Stomach (tissue), 8 donors: ENCODE measurements at regions not wholly inside any gene's neighbourhood (a gene's known extent, or its start where the extent isn't known, plus 50 kb on each side); places are given as distances from the start of the nearest gene placed in this dataset.

Experiments used
- DNase-seq, 2 donors: peaks; one replicate each; pipeline versions ENCODE4 v3.0.0 to v3.0.0-alpha.2; 2013 to 2019
- H3K27ac ChIP-seq, 5 donors: fragments of 200-600 bp in 4 of 5; sonication (generic) in 4 of 5; one replicate each; pipeline ENCODE4 v1.5.1; 2013 to 2019; ENCODE audit warnings: mild to moderate bottlenecking in 1 of 5, moderate library complexity in 1 of 5
- H3K27me3 ChIP-seq, 3 donors: fragments of 200-600 bp; sonication (generic); one replicate each; pipeline ENCODE4 v1.5.1; 2017 to 2019; ENCODE audit warnings: mixed run types in 1 of 3
- H3K36me3 ChIP-seq, 4 donors: fragments of 200-600 bp; sonication (generic); 1 replicate in 3 of 4; 2 replicates in 1 of 4; pipeline ENCODE4 v1.5.1; 2016 to 2019
- H3K4me1 ChIP-seq, 4 donors: fragments of 200-600 bp; sonication (generic); one replicate each; pipeline ENCODE4 v1.5.1; 2016 to 2019
- H3K4me3 ChIP-seq, 4 donors: fragments of 200-600 bp; sonication (generic) in 3 of 4; one replicate each; pipeline ENCODE4 v1.5.1; 2016 to 2019; ENCODE audit warnings: mild to moderate bottlenecking in 1 of 4
- H3K9me3 ChIP-seq, 4 donors: fragments of 200-600 bp; sonication (generic); one replicate each; pipeline ENCODE4 v1.5.1; 2016 to 2019
- CTCF ChIP-seq, 7 experiments: fragments of 450-650 bp in 4 of 7; fragments of 200-600 bp in 3 of 7; sonication (generic) in 3 of 7; IDR thresholded peaks; one replicate each; pipeline ENCODE4 v1.5.1; 2016 to 2019; ENCODE audit warnings: antibody characterized with exemption in 7 of 7, control low read depth in 2 of 7, mild to moderate bottlenecking in 1 of 7
- EP300 ChIP-seq: sonication (generic); formaldehyde crosslinking; IDR thresholded peaks from one replicate; pipeline ENCODE4 v1.6.1; 2017; ENCODE audit warnings: antibody characterized with exemption
- POLR2A ChIP-seq, 4 donors: fragments of 450-650 bp; IDR thresholded peaks; one replicate each; pipeline ENCODE4 v1.6.1; 2016; ENCODE audit warnings: antibody characterized with exemption in 4 of 4, control low read depth in 2 of 4, mild to moderate bottlenecking in 1 of 4, moderate library complexity in 1 of 4
- POLR2AphosphoS5 ChIP-seq, 3 donors: sonication (generic); formaldehyde crosslinking; IDR thresholded peaks; one replicate each; pipeline ENCODE4 v1.6.1; 2016; ENCODE audit warnings: antibody characterized with exemption in 3 of 3
- WGBS, 5 donors: extraction: QIAGEN DNeasy Blood & Tissue Kit in 3 of 5; methylation state at CpG; one replicate each; pipeline versions ENCODE4 v1.1.5 to v1.1.7; 2013 to 2018; 5-methylcytosine and 5-hydroxymethylcytosine counted together
- intact Hi-C: fragments of 100-400 bp; cut with DNase I; formaldehyde crosslinking; loops from one replicate; pipeline ENCODE4 v1.15.1; 2023; ENCODE audit warnings: low total_unique reads
- donor health status: healthy with polysubstance abuse.
- donor health status: Bipolar disorder and iron deficiency.
- donor health status: healthy.

- intact Hi-C loops = no loop called here
- Histone ChIP-seq H3K27me3 (no peaks in the 10 kb centered on the region), H3K27ac (no peak overlapping the region), H3K4me1 (no peaks in the 10 kb centered on the region), H3K9me3 (no peaks in the 10 kb centered on the region), H3K36me3 (no peaks in the 10 kb centered on the region), H3K4me3 (no peak overlapping the region)
- WGBS, 5 donors = 19 to 47% (median 37%) methylated on average over 1 of the region's 1 CpG
- TF ChIP-seq EP300 (no peak), POLR2A (IDR thresholded peaks at IDR 0.05) (no peak), CTCF (IDR thresholded peaks at IDR 0.05) (no peak)
- DNase-seq = no peak
These were observed 217.8 kb downstream of the LRRC3B start for GRCh38 chr3:26840272-26840870.

GRCh38 chr3:26845194-26845593 is 222.6 kb downstream of the LRRC3B start:
- no peaks in the 10 kb centered on the region for H3K27me3 ChIP-seq
- no peaks in the 10 kb centered on the region for H3K9me3 ChIP-seq
- TF ChIP-seq POLR2A (IDR thresholded peaks at IDR 0.05) = no peak
- TF ChIP-seq POLR2AphosphoS5 (IDR thresholded peaks at IDR 0.05) = no peak
- TF ChIP-seq CTCF (IDR thresholded peaks at IDR 0.05) = no peak
- TF ChIP-seq EP300 = no peak
- 92 to 97% (median 93%) methylated on average over 3 of the region's 3 CpGs for WGBS, 5 donors
- DNase-seq = no peak
- no peak overlapping the region for H3K4me3 ChIP-seq
- H3K36me3 ChIP-seq = no peaks in the 10 kb centered on the region
- H3K27ac ChIP-seq = no peak overlapping the region
- H3K4me1 ChIP-seq = no peaks in the 10 kb centered on the region
- intact Hi-C loops = no loop called here

- H3K36me3 ChIP-seq = no peaks in the 10 kb centered on the region
- H3K4me3 ChIP-seq = no peak overlapping the region
- TF ChIP-seq POLR2AphosphoS5 (IDR thresholded peaks at IDR 0.05) (no peak), EP300 (no peak), POLR2A (IDR thresholded peaks at IDR 0.05) (no peak), CTCF (IDR thresholded peaks at IDR 0.05) (no peak)
- no peak for DNase-seq
- H3K4me1 ChIP-seq = no peaks in the 10 kb centered on the region
- intact Hi-C loops = no loop called here
- H3K27ac ChIP-seq = no peak overlapping the region
- no peaks in the 10 kb centered on the region for H3K27me3 ChIP-seq
- no peaks in the 10 kb centered on the region for H3K9me3 ChIP-seq
These were observed 225.1 kb downstream of the LRRC3B start for GRCh38 chr3:26847680-26848079.

GRCh38 chr3:26894443-26894842 is 271.9 kb downstream of the LRRC3B start:
- 66 to 90% (median 77%) methylated on average over 3 of the region's 3 CpGs for WGBS, 5 donors
- Histone ChIP-seq H3K27me3 (no peaks in the 10 kb centered on the region), H3K36me3 (no peaks in the 10 kb centered on the region), H3K9me3 (no peaks in the 10 kb centered on the region), H3K4me3 (no peak overlapping the region), H3K27ac (no peak overlapping the region), H3K4me1 (no peaks in the 10 kb centered on the region)
- no peak for DNase-seq
- TF ChIP-seq POLR2AphosphoS5 (IDR thresholded peaks at IDR 0.05) (no peak), EP300 (no peak), POLR2A (IDR thresholded peaks at IDR 0.05) (no peak), CTCF (IDR thresholded peaks at IDR 0.05) (no peak)
- intact Hi-C loops = no loop called here
